ENCODE measurements at regions not wholly inside any gene's neighbourhood (a gene's known extent, or its start where the extent isn't known, plus 50 kb on each side); places are given as distances from the start of the nearest gene placed in this dataset.

DNA sequence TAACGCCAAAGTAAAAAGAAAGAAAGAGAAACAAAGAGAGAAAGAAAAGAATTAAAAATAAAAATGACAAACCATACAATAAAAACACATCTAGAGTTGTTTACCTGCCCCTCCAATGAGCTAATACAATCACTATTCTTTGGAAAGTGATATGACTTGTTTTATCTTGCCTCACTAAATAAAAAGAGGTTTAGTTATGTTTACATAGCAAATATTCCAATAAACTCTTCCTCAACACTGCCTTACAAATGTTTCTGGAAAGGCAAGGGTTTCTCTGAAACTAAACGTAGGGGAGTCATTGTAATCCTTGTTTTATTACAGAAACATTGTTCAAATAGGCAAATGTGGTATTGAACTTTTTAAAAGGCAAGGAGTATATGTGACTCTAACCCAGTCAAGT, 396.2 kb downstream of the EPM2A start:
- no peak for TF ChIP-seq POLR2A (IDR thresholded peaks at IDR 0.05)
- TF ChIP-seq, protein P1, sequence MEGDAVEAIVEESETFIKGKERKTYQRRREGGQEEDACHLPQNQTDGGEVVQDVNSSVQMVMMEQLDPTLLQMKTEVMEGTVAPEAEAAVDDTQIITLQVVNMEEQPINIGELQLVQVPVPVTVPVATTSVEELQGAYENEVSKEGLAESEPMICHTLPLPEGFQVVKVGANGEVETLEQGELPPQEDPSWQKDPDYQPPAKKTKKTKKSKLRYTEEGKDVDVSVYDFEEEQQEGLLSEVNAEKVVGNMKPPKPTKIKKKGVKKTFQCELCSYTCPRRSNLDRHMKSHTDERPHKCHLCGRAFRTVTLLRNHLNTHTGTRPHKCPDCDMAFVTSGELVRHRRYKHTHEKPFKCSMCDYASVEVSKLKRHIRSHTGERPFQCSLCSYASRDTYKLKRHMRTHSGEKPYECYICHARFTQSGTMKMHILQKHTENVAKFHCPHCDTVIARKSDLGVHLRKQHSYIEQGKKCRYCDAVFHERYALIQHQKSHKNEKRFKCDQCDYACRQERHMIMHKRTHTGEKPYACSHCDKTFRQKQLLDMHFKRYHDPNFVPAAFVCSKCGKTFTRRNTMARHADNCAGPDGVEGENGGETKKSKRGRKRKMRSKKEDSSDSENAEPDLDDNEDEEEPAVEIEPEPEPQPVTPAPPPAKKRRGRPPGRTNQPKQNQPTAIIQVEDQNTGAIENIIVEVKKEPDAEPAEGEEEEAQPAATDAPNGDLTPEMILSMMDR (IDR thresholded peaks at IDR 0.05), result no peak
- no peak for TF ChIP-seq EP300 (IDR thresholded peaks at IDR 0.05)

Measured in gastroesophageal sphincter (tissue), 3 donors.